Thoracic aorta (tissue), 2 donors: ENCODE measurements at regions not wholly inside any gene's neighbourhood (a gene's known extent, or its start where the extent isn't known, plus 50 kb on each side); places are given as distances from the start of the nearest gene placed in this dataset.

Experiments
- ATAC-seq: fragments of 150-250 bp; one replicate; pipeline ENCODE4 v1.8.0; 2017; ENCODE audit warnings: low read depth; ENCODE audit not compliant: insufficient number of reproducible peaks, low FRiP score
- DNase-seq: peaks from one replicate; pipeline ENCODE4 v3.0.0-alpha.2; 2020; ENCODE audit warnings: low spot score
- H3K27ac ChIP-seq, 2 donors: fragments of 200-600 bp; sonication (generic); 1 replicate in 1 of 2; 2 replicates in 1 of 2; pipeline ENCODE4 v1.5.1; 2016; ENCODE audit warnings: mild to moderate bottlenecking in 2 of 2, moderate library complexity in 2 of 2
- H3K27me3 ChIP-seq: fragments of 200-600 bp; sonication (generic); replicated peaks from 2 replicates; pipeline ENCODE4 v1.6.0; 2016; ENCODE audit warnings: mild to moderate bottlenecking; ENCODE audit not compliant: insufficient read depth
- H3K36me3 ChIP-seq: fragments of 200-600 bp; sonication (generic); one replicate; pipeline ENCODE4 v1.5.1; 2016
- H3K4me1 ChIP-seq, 2 donors: fragments of 200-600 bp; sonication (generic); 1 replicate in 1 of 2; 2 replicates in 1 of 2; pipeline versions ENCODE4 v1.5.1 to v1.6.0; 2016; ENCODE audit warnings: low read depth in 2 of 2, mild to moderate bottlenecking in 1 of 2; ENCODE audit not compliant: control insufficient read depth in 1 of 2
- H3K4me3 ChIP-seq: fragments of 200-600 bp; sonication (generic); 2 replicates; pipeline ENCODE4 v1.5.1; 2016; ENCODE audit warnings: mild to moderate bottlenecking
- H3K9me3 ChIP-seq: fragments of 200-600 bp; sonication (generic); 2 replicates; pipeline ENCODE4 v1.5.1; 2016
- TF ChIP-seq, protein P1 (sequence below): fragments of 200-600 bp; sonication (generic); IDR thresholded peaks from one replicate; pipeline ENCODE4 v1.5.1; 2019; ENCODE audit warnings: antibody characterized with exemption

- no peaks in the 10 kb centered on the region for H3K4me1 ChIP-seq
- no peak for DNase-seq
- ATAC-seq, result no peak
- H3K27ac ChIP-seq, result no peak overlapping the region
- H3K9me3 ChIP-seq, result no peaks in the 10 kb centered on the region
- no peaks in the 10 kb centered on the region for H3K27me3 ChIP-seq
- no peaks in the 10 kb centered on the region for H3K36me3 ChIP-seq
- no peak overlapping the region for H3K4me3 ChIP-seq
- TF ChIP-seq, protein P1, sequence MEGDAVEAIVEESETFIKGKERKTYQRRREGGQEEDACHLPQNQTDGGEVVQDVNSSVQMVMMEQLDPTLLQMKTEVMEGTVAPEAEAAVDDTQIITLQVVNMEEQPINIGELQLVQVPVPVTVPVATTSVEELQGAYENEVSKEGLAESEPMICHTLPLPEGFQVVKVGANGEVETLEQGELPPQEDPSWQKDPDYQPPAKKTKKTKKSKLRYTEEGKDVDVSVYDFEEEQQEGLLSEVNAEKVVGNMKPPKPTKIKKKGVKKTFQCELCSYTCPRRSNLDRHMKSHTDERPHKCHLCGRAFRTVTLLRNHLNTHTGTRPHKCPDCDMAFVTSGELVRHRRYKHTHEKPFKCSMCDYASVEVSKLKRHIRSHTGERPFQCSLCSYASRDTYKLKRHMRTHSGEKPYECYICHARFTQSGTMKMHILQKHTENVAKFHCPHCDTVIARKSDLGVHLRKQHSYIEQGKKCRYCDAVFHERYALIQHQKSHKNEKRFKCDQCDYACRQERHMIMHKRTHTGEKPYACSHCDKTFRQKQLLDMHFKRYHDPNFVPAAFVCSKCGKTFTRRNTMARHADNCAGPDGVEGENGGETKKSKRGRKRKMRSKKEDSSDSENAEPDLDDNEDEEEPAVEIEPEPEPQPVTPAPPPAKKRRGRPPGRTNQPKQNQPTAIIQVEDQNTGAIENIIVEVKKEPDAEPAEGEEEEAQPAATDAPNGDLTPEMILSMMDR, result no peak
Measured at GRCh38 chr15:96501362-96501761, 170.9 kb downstream of the NR2F2 start.

DNA sequence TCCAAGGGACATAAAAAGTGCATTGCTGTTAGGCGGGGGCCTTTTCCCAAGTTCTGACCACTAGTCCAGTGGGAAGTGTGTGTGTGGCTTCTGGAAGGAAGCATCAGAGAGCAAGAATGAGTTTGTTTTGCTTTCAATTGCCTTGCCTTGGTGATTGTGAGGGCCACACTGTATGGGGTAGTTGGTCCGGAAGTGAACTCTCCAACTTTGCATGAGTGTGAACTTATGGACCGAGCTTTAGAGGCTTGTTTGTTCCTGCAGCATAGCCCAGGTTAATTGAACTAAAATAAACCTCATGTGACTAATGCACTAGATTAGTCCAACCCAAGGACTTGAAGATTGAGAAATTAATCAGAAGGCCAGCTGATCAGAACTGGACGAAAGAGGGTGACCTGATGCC, 171.7 kb downstream of the NR2F2 start:
- no peaks in the 10 kb centered on the region for H3K36me3 ChIP-seq
- TF ChIP-seq, protein P1, result no peak
- H3K9me3 ChIP-seq, result no peaks in the 10 kb centered on the region
- DNase-seq (no peak), ATAC-seq (no peak)
- no peak overlapping the region for H3K4me3 ChIP-seq
- no peak overlapping the region for H3K27ac ChIP-seq
- no peaks in the 10 kb centered on the region for H3K27me3 ChIP-seq
- no peaks in the 10 kb centered on the region for H3K4me1 ChIP-seq

GRCh38 chr15:96503276-96503675, 172.8 kb downstream of the NR2F2 start:
- no peaks in the 10 kb centered on the region for H3K36me3 ChIP-seq
- no peak overlapping the region for H3K27ac ChIP-seq
- TF ChIP-seq, protein P1, result no peak

DNA sequence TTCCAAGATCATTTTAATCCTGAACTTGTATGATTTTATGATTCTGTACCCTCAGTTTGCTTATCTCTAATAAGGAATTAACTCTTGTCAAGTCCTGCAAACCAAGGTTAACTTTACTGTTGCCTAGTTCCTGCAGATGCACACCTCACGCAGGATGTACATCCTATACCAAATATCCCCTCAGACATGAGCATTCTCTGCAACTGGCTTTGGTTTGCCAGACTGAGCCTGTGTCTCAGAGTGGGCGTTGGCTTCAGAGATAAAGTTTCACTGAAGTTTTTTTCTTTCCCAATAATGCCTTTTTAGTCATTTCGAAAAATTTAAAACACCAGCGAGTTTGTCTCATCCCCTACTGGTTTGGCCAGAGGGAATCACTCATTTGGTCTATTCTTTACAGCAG, 173.9 kb downstream of the NR2F2 start:
- DNase-seq (no peak), ATAC-seq (no peak)
- TF ChIP-seq, protein P1, result no peak
- Histone ChIP-seq H3K36me3 (no peaks in the 10 kb centered on the region), H3K9me3 (no peaks in the 10 kb centered on the region), H3K27me3 (no peaks in the 10 kb centered on the region), H3K27ac (no peak overlapping the region), H3K4me1 (no peaks in the 10 kb centered on the region), H3K4me3 (no peak overlapping the region)

More at GRCh38 chr15:96503276-96503675, 172.8 kb downstream of the NR2F2 start:
- Histone ChIP-seq H3K9me3 (no peaks in the 10 kb centered on the region), H3K27me3 (no peaks in the 10 kb centered on the region), H3K4me3 (no peak overlapping the region), H3K4me1 (no peaks in the 10 kb centered on the region)
- no peak for DNase-seq
- no peak for ATAC-seq

GRCh38 chr15:96505014-96505413, 174.5 kb downstream of the NR2F2 start:
- TF ChIP-seq, protein P1, result no peak
- H3K4me1 ChIP-seq, result no peaks in the 10 kb centered on the region
- H3K27me3 ChIP-seq, result no peaks in the 10 kb centered on the region
- no peaks in the 10 kb centered on the region for H3K36me3 ChIP-seq
- H3K4me3 ChIP-seq, result no peak overlapping the region
- ATAC-seq (no peak), DNase-seq (no peak)
- H3K9me3 ChIP-seq, result no peaks in the 10 kb centered on the region
- no peak overlapping the region for H3K27ac ChIP-seq
